GM10266 (cell line): ENCODE measurements at regions not wholly inside any gene's neighbourhood (a gene's known extent, or its start where the extent isn't known, plus 50 kb on each side); places are given as distances from the start of the nearest gene placed in this dataset.

Source experiments
- DNase-seq: peaks from one replicate; pipeline ENCODE4 v3.0.0; 2012; ENCODE audit errors: extremely low spot score
- TF ChIP-seq, protein P1 (sequence below): IDR thresholded peaks from 2 replicates; pipeline ENCODE4 v1.5.1; 2012; ENCODE audit warnings: mild to moderate bottlenecking, low read depth; ENCODE audit not compliant: control insufficient read depth, insufficient read depth; ENCODE audit errors: missing control alignments

DNA sequence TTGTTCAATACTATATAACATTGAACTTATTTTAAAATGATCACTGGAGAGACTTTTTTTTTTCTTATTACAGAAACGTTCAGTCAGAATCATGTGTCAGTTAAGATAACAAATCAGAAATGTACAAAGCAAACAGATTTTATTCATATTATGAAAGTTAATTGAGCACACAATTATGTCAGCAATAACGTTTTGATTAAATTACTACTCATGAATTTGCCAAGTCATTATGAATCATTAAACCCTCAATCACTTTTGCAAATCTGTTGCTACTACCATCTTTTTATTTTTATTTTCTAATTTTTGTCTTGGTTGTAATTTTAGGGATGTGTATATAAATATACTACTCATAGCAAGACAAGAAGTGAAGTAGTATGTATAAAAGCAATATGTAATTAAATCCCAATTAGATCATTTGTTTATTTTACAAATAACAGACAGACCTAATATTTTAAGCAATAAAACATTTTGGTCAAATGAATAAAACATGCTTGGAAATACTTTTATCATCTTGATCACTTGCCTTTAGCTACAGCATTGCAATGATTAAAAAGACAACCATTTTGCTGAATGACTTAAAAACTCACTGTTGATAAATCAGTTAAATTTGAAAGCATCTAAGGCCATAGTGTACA, 893.4 kb upstream of the MIR17HG start:
- TF ChIP-seq, protein P1, sequence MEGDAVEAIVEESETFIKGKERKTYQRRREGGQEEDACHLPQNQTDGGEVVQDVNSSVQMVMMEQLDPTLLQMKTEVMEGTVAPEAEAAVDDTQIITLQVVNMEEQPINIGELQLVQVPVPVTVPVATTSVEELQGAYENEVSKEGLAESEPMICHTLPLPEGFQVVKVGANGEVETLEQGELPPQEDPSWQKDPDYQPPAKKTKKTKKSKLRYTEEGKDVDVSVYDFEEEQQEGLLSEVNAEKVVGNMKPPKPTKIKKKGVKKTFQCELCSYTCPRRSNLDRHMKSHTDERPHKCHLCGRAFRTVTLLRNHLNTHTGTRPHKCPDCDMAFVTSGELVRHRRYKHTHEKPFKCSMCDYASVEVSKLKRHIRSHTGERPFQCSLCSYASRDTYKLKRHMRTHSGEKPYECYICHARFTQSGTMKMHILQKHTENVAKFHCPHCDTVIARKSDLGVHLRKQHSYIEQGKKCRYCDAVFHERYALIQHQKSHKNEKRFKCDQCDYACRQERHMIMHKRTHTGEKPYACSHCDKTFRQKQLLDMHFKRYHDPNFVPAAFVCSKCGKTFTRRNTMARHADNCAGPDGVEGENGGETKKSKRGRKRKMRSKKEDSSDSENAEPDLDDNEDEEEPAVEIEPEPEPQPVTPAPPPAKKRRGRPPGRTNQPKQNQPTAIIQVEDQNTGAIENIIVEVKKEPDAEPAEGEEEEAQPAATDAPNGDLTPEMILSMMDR: no peak
- no peak for DNase-seq

DNA sequence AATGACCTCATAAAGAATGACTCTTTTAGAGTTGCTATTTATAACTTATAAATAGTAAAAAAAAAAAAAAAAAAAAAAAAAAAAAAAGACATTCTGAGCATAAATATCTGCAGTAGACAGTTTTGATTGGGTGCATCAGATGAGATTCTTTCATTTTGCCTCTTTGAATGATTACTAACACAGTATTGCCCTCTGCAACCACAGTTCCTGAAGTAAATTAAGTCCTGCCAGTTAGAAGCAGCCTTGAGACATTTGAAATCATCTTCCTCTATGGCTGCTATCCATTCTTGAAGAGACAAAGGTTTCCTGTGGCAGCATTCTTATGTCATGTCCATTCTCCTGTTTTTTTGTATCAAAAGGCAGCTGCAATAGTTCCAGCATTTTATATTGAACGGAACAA, 892.4 kb upstream of the MIR17HG start:
- no peak for DNase-seq
- TF ChIP-seq, protein P1: no peak

DNA sequence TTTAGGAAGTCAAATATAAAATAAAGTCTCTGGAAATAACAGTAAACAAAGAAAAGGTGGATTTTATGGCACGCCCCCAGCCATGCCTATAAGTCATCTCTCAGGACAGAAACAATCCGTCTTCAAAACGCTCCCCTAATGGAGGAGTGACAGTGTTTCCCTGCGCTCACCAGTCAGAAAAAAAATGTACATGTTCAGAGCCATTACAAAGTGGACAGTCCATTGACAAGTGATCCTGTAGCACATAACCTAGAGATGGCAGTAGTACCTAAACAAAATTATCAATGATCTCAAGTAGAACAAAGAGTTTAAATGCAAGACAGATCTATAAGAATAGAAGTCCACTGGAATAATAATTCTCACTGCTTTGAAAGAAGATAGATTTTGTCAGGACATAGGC, 891.7 kb upstream of the MIR17HG start:
- DNase-seq: no peak

DNA sequence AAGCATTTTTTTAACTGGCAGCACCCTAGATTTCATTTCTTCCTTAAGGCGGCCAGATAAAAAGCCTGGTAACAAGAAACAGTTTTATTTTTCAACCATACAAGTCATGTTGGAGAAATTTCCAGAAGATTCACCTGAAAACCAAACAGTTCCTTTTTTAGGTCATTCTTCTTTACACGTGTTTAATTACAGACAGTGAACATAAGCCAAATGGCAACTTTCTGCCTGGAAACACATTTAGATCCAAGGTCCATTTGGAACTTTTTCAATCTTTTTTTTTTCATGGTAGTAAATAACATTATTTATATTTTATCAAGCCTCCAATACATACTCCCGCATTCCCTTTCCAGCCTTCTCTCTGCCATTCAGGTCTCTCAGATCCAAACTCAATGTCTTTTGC, 886.1 kb upstream of the MIR17HG start:
- TF ChIP-seq, protein P1: no peak
- DNase-seq: no peak

More for the DNA sequence above, 891.7 kb upstream of the MIR17HG start:
- TF ChIP-seq, protein P1: no peak

DNA sequence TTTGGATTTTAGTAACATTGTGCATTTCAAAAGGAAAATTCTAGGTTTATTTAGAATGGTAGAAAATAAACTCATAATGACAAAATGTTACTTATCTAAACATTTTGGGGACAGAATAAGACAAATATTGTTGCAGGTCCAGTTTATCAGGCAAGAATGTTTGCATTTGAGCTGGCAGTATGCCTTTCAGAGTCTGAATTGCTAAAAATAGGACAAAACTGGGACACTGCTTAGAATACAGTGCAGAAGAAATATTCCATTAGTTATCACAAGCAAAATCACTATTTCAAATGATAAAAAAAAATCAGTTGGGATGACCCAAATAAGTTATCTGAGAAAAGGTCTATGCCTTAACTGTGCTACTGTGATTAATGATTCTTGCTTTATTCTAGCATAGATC, 870.3 kb upstream of the MIR17HG start:
- TF ChIP-seq, protein P1: no peak
- no peak for DNase-seq

DNA sequence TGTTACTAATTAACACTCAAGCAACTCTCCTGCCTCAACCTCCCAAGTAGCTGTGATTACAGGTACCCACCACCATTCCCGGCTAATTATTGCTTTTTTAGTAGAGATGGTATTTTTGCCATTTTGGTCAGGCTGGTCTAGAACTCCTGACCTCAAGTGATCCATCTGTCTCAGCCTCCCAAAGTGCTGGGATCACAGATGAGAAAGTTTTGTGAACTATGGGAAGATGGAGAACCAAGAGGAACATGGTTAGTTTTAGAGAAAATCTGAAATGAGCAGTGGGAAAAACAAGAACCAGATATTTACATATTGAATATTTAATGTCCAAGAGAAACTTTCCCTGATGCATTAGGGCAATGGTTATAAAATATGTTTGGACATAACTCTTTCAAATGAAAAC, 863.6 kb upstream of the MIR17HG start:
- DNase-seq: no peak
- TF ChIP-seq, protein P1: no peak

DNA sequence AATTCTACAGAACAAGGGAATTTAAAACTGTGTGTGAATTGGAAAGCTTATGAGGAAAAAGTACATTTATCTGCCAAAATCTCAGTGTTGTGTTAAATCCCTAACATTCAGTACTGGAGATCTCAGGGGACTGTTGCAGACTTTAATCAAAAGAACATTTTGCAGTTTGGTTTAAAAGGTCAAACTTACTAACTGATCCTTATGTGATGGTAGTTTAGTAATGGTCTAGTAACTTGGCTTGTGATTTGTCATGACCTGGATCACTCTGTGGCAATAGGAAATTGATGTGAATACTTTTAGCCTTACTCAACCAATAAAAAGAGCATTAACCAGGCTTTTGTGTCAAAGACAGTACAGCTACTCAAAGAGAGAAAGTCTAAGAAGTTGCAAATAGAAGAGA, 862.1 kb upstream of the MIR17HG start:
- DNase-seq: no peak
- TF ChIP-seq, protein P1: no peak
